HCT116 (cell line): ENCODE measurements at regions not wholly inside any gene's neighbourhood (a gene's known extent, or its start where the extent isn't known, plus 50 kb on each side); places are given as distances from the start of the nearest gene placed in this dataset.

ENCODE experiments used
- ATF3 ChIP-seq: IDR thresholded peaks from 2 replicates; pipeline ENCODE4 v1.6.1; 2012
- CTCF ChIP-seq, 3 experiments: fragments of 200-600 bp in 1 of 3; sonication (generic) in 1 of 3; IDR thresholded peaks in 2 of 3; conservative IDR thresholded peaks in 1 of 3; 2 replicates each; pipeline ENCODE4 v1.5.1; 2012 to 2017; ENCODE audit warnings: low read depth in 2 of 3, low read length in 2 of 3, antibody characterized with exemption in 1 of 3, borderline replicate concordance in 1 of 3, control low read depth in 1 of 3, mild to moderate bottlenecking in 1 of 3, mixed read lengths in 1 of 3, mixed run types in 1 of 3, moderate library complexity in 1 of 3; ENCODE audit not compliant: insufficient read depth in 1 of 3
- EGR1 ChIP-seq: IDR thresholded peaks from 2 replicates; pipeline ENCODE4 v1.6.1; 2012; ENCODE audit warnings: low read depth
- ELF1 ChIP-seq: IDR thresholded peaks from 2 replicates; pipeline ENCODE4 v1.6.1; 2012; ENCODE audit warnings: low read depth, borderline replicate concordance
- EZH2 ChIP-seq: fragments of 200-600 bp; sonication (generic); IDR thresholded peaks from 2 replicates; pipeline ENCODE4 v1.6.1; 2017; ENCODE audit warnings: antibody characterized with exemption, mixed run types
- JUND ChIP-seq: IDR thresholded peaks from 2 replicates; pipeline ENCODE4 v1.6.1; 2012
- MAX ChIP-seq: IDR thresholded peaks from 2 replicates; pipeline ENCODE4 v1.6.1; 2012
- POLR2A ChIP-seq: IDR thresholded peaks from 2 replicates; pipeline ENCODE4 v1.7.0; 2011; ENCODE audit warnings: borderline replicate concordance; ENCODE audit not compliant: insufficient read depth, insufficient read length; ENCODE audit errors: extremely low read depth
- POLR2AphosphoS5 ChIP-seq: IDR thresholded peaks from 2 replicates; pipeline ENCODE4 v1.6.1; 2011; ENCODE audit warnings: mild to moderate bottlenecking, low read depth, low read length, moderate library complexity
- RAD21 ChIP-seq: IDR thresholded peaks from 2 replicates; pipeline ENCODE4 v1.6.1; 2012; ENCODE audit warnings: low read depth, mild to moderate bottlenecking
- REST ChIP-seq: IDR thresholded peaks from 2 replicates; pipeline ENCODE4 v1.6.1; 2012; ENCODE audit warnings: low read depth
- SIN3A ChIP-seq: IDR thresholded peaks from 2 replicates; pipeline ENCODE4 v1.6.1; 2012; ENCODE audit warnings: low read depth
- ZNF274 ChIP-seq: fragments of 200-500 bp; sonication (Bioruptor generic); IDR thresholded peaks from 2 replicates; pipeline ENCODE4 v1.6.1; 2014; ENCODE audit warnings: mild to moderate bottlenecking, low read depth, low read length, inconsistent platforms

GRCh38 chr20:4095639-4096038, 53.0 kb upstream of the SMOX start:
- no peak for TF ChIP-seq POLR2A
- no peak for TF ChIP-seq REST
- TF ChIP-seq ELF1: no peak
- no peak for TF ChIP-seq CTCF (IDR thresholded peaks at IDR 0.05 in 2 of 3, conservative IDR thresholded peaks at IDR 0.05 in 1 of 3; ENCODE audit: borderline replicate concordance in 1 of 3, insufficient read depth in 1 of 3, low read depth in 2 of 3, low read length in 2 of 3)
- no peak for TF ChIP-seq EZH2
- TF ChIP-seq MAX: no peak
- TF ChIP-seq EGR1: no peak
- TF ChIP-seq POLR2AphosphoS5: no peak
- no peak for TF ChIP-seq ZNF274
- no peak for TF ChIP-seq RAD21
- no peak for TF ChIP-seq ATF3
- no peak for TF ChIP-seq JUND
- TF ChIP-seq SIN3A: no peak
